HG03342 (cell line): ENCODE measurements at regions not wholly inside any gene's neighbourhood (a gene's known extent, or its start where the extent isn't known, plus 50 kb on each side); places are given as distances from the start of the nearest gene placed in this dataset.

Experiments used
- ATAC-seq: cut with Tn5 transposase; IDR thresholded peaks from one replicate; pipeline ENCODE4 v1.9.1; 2021; ENCODE audit warnings: mild to moderate bottlenecking, moderate library complexity; ENCODE audit not compliant: unreplicated experiment

GRCh38 chr10:25113191-25114035, 61.4 kb upstream of the GPR158 start:
- peak; percentile 92 for ATAC-seq

- ATAC-seq = no peak
Measured at GRCh38 chr10:25114036-25114411, 60.8 kb upstream of the GPR158 start.

- no peak for ATAC-seq
Measured at GRCh38 chr10:25117757-25118156, 57.0 kb upstream of the GPR158 start.

- no peak for ATAC-seq
Measured at GRCh38 chr10:25120188-25120587, 54.6 kb upstream of the GPR158 start.
